Coronary artery (tissue), 2 donors: ENCODE measurements at regions not wholly inside any gene's neighbourhood (a gene's known extent, or its start where the extent isn't known, plus 50 kb on each side); places are given as distances from the start of the nearest gene placed in this dataset.

Experiments
- DNase-seq: peaks from one replicate; pipeline ENCODE4 v3.0.0-alpha.2; 2017; ENCODE audit warnings: low spot score
- H3K27ac ChIP-seq, 2 donors: fragments of 200-600 bp; sonication (generic); one replicate each; pipeline ENCODE4 v1.5.1; 2016 to 2019
- H3K4me3 ChIP-seq: fragments of 200-600 bp; sonication (generic); 2 replicates; pipeline ENCODE4 v1.5.1; 2016; ENCODE audit warnings: mild to moderate bottlenecking, moderate library complexity
- TF ChIP-seq, protein P1 (sequence below): fragments of 200-600 bp; sonication (generic); IDR thresholded peaks from one replicate; pipeline ENCODE4 v1.5.1; 2019; ENCODE audit warnings: antibody characterized with exemption

DNA sequence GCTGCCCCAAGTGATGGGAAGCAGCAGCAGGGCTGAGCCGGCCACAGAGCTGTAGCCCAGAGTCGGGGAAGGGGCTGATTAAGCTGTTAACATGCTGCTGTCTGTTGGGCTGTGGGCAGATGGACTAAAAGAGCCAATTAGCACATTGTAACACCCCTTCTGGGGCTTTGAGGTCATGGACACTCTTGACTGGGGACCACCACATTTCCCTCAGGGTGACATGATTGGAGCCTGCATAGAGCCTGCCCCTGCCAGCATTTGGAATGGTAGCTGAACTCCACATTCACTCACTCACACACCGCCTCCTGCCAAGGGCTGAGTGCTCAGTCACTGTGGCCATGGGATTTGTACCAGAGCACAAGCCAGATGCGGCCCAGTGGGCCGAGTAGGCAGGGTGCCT is 646.9 kb downstream of the FAT4 start:
- no peak overlapping the region for H3K27ac ChIP-seq
- H3K4me3 ChIP-seq: no peak overlapping the region
- DNase-seq: no peak
- TF ChIP-seq, protein P1, sequence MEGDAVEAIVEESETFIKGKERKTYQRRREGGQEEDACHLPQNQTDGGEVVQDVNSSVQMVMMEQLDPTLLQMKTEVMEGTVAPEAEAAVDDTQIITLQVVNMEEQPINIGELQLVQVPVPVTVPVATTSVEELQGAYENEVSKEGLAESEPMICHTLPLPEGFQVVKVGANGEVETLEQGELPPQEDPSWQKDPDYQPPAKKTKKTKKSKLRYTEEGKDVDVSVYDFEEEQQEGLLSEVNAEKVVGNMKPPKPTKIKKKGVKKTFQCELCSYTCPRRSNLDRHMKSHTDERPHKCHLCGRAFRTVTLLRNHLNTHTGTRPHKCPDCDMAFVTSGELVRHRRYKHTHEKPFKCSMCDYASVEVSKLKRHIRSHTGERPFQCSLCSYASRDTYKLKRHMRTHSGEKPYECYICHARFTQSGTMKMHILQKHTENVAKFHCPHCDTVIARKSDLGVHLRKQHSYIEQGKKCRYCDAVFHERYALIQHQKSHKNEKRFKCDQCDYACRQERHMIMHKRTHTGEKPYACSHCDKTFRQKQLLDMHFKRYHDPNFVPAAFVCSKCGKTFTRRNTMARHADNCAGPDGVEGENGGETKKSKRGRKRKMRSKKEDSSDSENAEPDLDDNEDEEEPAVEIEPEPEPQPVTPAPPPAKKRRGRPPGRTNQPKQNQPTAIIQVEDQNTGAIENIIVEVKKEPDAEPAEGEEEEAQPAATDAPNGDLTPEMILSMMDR: no peak

DNA sequence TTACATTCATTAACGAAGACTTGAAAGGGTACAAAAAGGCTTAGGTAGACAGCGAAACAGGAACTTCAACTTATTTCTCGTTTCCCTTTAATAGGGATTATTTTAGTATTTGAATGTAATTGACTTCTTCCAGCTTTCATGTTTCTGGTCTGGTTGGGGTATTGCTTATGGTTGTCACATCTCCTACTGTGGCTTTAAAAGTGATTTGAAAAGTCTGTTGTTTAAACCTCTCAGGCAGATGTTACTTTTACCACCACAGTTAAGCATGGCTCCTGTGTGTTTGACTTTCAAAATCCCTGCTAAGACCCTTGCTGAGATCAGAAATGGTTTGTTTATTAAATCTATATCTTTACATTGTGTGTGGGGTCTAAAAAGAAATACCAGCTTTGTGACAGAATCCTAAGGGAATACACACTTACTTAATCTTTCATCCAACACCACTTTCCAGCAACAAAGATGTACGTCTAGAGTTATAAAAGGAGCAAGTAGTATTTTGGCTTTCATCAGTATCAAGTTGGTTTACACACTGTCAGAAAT is 661.2 kb downstream of the FAT4 start:
- Histone ChIP-seq H3K27ac (no peak overlapping the region), H3K4me3 (no peak overlapping the region)
- no peak for DNase-seq
- TF ChIP-seq, protein P1: no peak

DNA sequence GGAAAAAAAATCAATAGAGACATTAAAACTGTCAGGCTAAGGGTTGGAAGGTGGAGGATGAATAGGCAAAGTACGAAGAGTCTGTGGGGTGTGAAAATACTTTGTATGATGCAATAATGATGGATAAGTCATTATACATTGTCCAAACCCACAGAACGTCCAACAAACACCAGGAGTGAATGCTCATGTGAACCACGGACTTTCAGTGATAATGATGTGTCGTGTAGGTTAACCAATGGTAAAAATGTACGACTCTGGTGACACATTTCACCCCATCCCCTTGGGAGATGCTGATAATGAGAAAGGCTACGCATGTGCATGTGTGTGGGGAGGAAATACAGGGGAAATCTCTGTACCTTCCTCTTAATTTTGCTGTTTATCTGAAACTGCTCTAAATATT is 665.2 kb downstream of the FAT4 start:
- H3K4me3 ChIP-seq: no peak overlapping the region
- TF ChIP-seq, protein P1: no peak

DNA sequence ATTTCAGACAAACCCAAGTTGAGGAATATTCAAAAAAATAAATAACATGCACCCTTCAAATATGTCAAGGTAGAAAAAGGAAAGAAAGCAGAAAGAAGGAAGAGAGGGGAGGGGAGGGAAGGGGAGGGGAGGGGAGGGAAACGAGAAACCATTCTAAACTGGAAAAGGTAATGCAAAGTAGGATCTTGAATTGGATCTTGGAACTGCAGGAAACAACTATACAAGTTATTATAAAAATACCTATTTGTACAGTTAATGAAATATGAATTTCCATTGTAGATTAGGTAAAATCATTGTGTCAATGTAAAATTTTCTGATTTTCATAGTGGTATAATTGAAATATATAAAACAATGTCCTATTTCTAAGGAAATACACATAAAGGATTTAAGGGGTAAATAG is 668.4 kb downstream of the FAT4 start:
- TF ChIP-seq, protein P1: no peak
- H3K4me3 ChIP-seq: no peak overlapping the region
- no peak for DNase-seq
- H3K27ac ChIP-seq: no peak overlapping the region

More for the DNA sequence above, 665.2 kb downstream of the FAT4 start:
- no peak for DNase-seq
- no peak overlapping the region for H3K27ac ChIP-seq

DNA sequence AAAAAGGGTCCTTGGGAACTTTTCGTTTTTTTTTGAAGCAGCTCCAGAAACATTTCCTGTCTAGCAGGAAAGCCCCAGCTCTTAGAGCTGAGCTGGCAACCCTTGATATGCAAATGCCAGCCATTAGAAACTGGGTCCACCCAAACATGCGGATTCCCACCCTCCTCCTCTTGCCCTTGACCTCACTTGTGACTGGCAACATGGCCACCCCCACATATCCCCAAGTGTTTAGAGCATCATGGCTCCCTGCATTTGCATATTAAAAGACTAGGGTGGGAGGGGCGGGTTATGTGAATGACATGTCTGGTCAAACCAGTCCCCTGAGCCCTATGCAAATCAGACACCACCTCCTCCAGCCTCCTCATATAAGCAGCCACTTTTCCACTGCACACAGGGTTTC is 671.1 kb downstream of the FAT4 start:
- TF ChIP-seq, protein P1: no peak
- no peak for DNase-seq
- no peak overlapping the region for H3K4me3 ChIP-seq
- no peak overlapping the region for H3K27ac ChIP-seq

DNA sequence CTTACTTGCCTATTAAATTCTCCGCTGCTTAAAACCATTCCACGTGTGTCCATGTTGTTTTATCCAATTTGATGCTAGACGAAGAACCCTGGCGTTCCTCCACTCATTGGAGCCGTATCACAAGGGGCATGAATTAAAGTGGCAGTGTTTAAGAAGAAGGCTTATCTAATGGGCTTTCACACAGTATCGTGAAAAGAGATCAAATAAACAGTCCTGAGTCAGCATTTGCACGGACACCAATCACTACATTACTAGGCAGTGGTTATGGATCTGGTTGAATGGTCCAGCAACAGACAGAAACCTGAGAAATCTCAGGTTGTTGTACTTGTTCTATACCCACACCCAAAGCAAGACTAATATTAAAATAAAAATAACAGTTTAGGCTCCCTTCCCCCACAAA is 671.6 kb downstream of the FAT4 start:
- Histone ChIP-seq H3K4me3 (no peak overlapping the region), H3K27ac (no peak overlapping the region)
- TF ChIP-seq, protein P1: no peak
- DNase-seq: no peak

DNA sequence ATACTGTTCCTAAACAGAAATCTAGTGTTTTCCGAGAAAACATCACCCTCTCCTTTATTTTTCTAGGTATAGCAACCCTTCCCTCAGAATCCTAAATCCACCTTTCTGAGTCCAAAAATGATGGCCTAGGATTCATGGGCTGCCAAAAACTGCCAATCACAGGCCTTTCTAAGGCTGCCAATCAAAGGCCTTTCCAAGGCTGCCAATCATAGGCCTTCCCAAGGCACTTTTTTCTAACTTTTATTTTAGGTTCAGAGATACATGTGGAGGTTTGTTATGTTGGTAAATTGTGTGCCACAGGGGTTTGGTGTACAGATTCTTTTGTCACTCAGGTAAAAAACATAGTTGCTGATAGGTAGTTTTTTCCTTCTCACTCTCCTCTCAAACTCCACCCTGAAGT is 673.7 kb downstream of the FAT4 start:
- Histone ChIP-seq H3K27ac (no peak overlapping the region), H3K4me3 (no peak overlapping the region)
- DNase-seq: no peak
- TF ChIP-seq, protein P1: no peak
